DMS114 treated with DMSO at 0.1 percent for 48 hours (cell line): ENCODE measurements at regions not wholly inside any gene's neighbourhood (a gene's known extent, or its start where the extent isn't known, plus 50 kb on each side); places are given as distances from the start of the nearest gene placed in this dataset.
"Not testable (repeated sequence)": the region's sequence is repeated elsewhere in the genome, so short reads cannot be mapped to it uniquely, and the experiment has no call there.

ENCODE experiments used
- DNase-seq: peaks from one replicate; lab custom pipeline; 2025; ENCODE audit not compliant: unreplicated experiment; lab: John Stamatoyannopoulos, UW

GRCh38 chr6:15131234-15131633 is 114.6 kb upstream of the JARID2 start:
- DNase-seq: no peak

- DNase-seq: no peak
Observed at GRCh38 chr6:15131651-15132061, 114.2 kb upstream of the JARID2 start.

DNA sequence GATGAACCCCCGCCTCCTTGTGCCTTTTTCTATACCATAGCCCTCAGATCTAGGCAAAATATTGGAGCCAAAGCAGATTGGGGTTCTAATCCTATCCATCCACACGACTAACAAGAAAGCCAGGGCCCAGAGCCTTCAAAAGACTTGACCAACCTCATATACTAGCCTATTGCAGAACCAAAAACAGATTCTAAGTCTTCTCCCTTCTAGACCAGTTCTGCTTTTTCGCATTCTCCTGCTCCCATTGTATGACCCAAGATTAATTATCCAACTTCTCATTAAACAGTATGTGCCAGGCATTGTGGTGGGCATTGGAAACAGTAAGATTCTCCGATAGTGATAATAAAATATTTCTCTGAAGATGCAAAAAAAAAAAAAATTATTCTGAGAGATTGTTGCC is 113.7 kb upstream of the JARID2 start:
- no peak for DNase-seq

- no peak for DNase-seq
Observed at GRCh38 chr6:15132854-15133670, 112.8 kb upstream of the JARID2 start.

GRCh38 chr6:15137086-15137485 is 108.8 kb upstream of the JARID2 start:
- no peak for DNase-seq

DNA sequence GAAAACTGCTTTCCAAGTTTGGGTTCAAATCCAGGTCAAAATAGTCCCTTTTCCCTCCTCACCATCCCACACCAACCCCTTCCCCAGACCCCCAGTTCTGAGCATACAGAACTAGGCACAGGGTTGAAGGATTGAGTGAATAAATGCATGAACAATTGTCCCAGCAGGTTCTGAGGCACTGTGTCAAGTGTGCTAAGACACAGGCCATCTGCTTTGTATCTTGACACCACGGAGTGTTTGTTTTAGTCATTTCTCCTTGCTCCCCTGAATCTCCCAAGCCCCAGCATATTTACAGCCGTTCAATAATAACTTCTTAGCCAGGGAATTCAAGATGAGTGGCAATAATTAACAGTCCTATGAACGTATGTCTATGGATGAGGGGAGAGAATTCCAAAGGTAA is 102.8 kb upstream of the JARID2 start:
- DNase-seq: no peak

DNA sequence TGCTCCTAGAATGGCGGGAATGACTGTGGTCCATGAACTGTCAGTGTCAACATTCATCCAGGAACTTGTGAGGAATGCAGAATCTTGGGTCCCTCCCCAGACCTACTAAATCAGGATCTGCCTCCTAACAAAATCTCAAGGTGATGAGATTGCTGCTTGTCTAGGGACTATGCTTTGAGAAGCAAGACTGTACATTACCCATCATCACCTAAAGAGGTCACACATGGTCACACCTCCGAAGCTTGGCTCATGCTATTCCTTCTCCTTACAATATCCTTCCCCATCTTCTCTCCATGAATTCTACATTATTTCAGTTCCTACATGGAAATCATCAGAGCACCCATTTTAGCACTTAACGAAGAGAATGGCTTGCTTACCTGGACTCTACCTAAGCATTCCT is 102.3 kb upstream of the JARID2 start:
- no peak for DNase-seq

GRCh38 chr6:15145821-15146220 is 100.0 kb upstream of the JARID2 start:
- no peak for DNase-seq

DNA sequence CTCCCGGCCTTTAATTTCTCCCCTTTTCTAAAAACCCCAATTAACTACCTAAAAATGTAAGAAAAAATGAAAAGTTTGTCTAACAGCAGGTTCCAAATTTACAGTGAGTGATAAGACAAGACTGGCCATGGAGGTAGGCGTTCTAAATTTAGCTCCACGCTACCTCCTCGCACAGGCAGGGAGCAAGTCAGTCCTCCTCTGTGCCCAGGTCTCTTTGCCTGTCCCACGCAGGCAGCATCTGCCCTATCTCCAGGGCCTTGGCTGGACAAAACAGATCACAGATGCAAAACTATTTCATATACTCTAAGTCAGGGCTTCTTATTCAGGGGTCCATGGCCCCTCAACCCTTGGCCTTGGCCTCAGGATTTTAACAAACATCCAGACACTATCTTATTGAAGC is 98.0 kb upstream of the JARID2 start:
- no peak for DNase-seq

GRCh38 chr6:15148356-15148946 is 97.4 kb upstream of the JARID2 start:
- no peak for DNase-seq

DNA sequence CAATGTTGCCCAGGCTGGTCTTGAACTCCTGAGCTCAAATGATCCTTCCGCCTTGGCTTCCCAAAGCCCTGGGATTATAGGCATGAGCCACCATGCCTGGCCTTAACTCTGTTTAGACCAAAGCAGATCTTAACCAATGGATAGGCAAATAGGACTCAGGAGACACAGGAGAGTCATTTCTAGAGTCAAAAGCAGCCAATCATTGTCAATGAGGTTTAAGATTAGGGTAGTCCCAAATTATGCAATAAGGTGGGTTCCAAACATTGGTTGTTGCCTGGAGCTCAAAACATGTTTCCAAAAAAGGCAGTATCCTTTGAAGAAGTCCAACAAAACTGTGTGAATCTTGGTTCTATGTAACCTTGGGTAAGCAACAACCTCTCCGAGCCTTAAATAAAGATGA is 95.7 kb upstream of the JARID2 start:
- no peak for DNase-seq

GRCh38 chr6:15152700-15153099 is 93.2 kb upstream of the JARID2 start:
- DNase-seq: no peak

- no peak for DNase-seq
Observed at GRCh38 chr6:15153191-15153590, 92.7 kb upstream of the JARID2 start.

DNA sequence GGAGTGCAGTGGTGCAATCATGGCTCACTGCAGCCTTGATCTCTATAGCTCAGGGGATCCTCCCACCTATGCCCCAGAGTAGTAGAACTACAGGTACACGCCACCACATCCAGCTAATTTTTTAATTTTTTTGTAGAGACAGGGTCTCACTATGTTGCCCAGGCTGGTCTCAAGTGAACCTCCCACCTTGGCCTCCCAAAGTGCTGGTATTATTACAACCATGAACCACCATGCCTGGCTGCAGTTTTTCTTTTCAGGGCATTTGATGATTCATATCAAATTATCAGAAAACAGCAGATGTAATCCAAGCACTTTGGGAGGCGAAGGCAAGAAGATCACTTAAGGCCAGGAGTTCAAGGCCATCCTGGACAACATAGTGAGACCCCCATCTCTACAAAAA is 88.4 kb upstream of the JARID2 start:
- no peak for DNase-seq

GRCh38 chr6:15158821-15159619 is 86.8 kb upstream of the JARID2 start:
- DNase-seq: no peak

GRCh38 chr6:15160812-15161211 is 85.1 kb upstream of the JARID2 start:
- DNase-seq: no peak

GRCh38 chr6:15164855-15165254 is 81.0 kb upstream of the JARID2 start:
- DNase-seq: not testable (repeated sequence)

DNA sequence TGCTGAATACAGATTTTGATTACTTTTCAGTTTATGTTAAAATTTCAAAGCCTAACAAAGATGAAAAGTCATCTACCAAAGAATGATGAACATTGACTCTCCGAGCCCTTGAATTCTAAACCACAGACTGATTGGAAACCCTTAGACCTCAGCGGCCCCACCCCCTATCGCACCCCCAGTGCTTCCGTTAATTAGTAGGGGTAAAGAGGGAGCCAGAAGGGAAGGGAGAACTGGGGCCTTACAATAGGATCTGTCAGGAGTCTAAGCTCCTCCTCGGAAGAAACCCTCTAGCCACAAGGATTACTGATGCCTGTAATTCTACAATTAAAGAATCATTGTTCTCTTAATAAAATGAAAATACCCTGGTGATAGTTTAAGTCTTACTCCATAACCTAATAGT is 79.7 kb upstream of the JARID2 start:
- no peak for DNase-seq

- no peak for DNase-seq
Observed at GRCh38 chr6:15170126-15170525, 75.7 kb upstream of the JARID2 start.

- DNase-seq: no peak
Observed at GRCh38 chr6:15171026-15171425, 74.8 kb upstream of the JARID2 start.

DNA sequence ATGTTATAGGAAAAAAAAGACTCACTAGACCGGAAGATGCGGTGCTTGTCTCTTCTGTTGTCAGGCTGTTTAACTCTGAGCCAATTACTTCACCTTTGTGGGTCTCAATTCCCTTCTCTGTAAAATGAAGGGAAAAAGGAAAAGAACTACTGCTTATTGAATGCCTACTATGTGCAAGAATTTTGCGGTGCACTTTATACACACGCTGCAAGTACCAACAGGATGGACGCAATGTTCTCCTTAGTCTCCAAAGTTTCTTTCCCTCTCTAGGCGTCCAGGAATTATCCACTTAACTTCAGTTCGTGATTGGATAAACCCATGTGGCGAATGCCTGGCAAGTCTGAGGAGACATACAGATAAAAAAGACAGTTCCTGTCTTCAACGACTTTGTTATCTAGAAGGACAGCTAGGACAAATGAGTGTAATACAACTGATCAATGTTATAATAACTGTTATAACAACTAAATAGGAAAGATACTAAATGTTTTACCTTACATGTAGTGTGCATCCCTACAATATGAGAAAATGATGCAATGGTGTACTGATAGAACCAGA is 69.0 kb upstream of the JARID2 start:
- DNase-seq: no peak

DNA sequence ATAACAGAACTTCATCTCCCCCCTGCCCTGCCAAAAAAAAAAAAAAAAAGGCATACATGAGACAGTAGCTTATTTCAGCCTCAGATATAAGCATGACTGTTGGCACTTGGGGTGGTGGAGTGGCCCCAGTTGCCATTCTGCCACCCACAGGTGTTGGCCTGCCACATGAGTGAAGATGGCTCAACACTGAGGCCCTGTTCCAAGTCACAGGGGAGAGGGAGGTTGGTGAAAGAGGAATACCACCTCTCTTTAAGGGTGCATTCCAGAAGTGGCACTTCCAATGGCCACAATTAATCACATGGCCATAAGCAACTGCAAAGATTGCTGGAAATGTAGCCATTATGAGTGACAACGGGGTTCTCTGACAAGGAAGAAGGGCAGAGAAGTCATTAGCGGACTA is 61.9 kb upstream of the JARID2 start:
- no peak for DNase-seq
